ENCODE measurements at regions not wholly inside any gene's neighbourhood (a gene's known extent, or its start where the extent isn't known, plus 50 kb on each side); places are given as distances from the start of the nearest gene placed in this dataset.

DNA sequence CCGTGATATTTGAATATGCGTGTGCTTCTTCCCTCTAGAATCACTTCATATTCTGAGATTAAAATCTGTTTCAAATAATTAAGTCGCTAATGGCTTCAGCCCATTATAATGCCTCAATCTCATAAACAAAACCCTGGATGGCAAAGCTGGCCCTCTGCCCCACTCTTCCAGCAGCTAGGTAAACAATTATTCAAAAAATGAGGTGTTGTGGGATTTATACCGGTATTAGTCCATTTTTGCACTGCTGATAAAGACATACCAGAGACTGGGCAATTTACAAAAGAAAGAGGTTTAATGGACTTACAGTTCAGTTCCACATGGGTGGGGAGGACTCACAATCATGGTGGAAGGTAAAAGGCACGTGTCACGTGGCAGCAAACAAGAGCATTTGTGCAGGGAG is 510.4 kb upstream of the ADGRL2 start:
- Mint-ChIP-seq H3K4me3 (ENCODE audit: unreplicated experiment) (no peak overlapping the region), H3K4me1 (ENCODE audit: low read depth, unreplicated experiment) (no peaks in the 10 kb centered on the region), H3K36me3 (ENCODE audit: insufficient read depth, unreplicated experiment) (no peaks in the 10 kb centered on the region), H3K27ac (ENCODE audit: unreplicated experiment) (no peak overlapping the region), H3K27me3 (ENCODE audit: insufficient read depth, unreplicated experiment) (no peaks in the 10 kb centered on the region), H3K9me3 (ENCODE audit: unreplicated experiment) (no peaks in the 10 kb centered on the region)
- intact Hi-C loops (cut with micrococcal nuclease; ENCODE audit: unreplicated experiment): no loop called here
- H3K4me1 ChIP-seq: no peaks in the 10 kb centered on the region
- no peaks in the 10 kb centered on the region for H3K27me3 ChIP-seq (replicated peaks; ENCODE audit: control insufficient read depth, insufficient read depth, low read length)
- ChIA-PET CTCF (no interaction called here), POLR2A (no interaction called here)
- no peak for DNase-seq
- no TSS peak for BruUV-seq (replicated peaks)
- H3K36me3 ChIP-seq (ENCODE audit: control insufficient read depth, insufficient read depth, low read length): no peaks in the 10 kb centered on the region
- H3K9me3 ChIP-seq: no peaks in the 10 kb centered on the region
- H3K4me3 ChIP-seq (ENCODE audit: low read depth, low read length): no peak overlapping the region
- no peak for TF ChIP-seq CTCF (IDR thresholded peaks at IDR 0.05; ENCODE audit: insufficient read depth in 1 of 2, low read depth in 1 of 2, low read length in 1 of 2, severe bottlenecking in 1 of 2, unreplicated experiment in 1 of 2)

DNA sequence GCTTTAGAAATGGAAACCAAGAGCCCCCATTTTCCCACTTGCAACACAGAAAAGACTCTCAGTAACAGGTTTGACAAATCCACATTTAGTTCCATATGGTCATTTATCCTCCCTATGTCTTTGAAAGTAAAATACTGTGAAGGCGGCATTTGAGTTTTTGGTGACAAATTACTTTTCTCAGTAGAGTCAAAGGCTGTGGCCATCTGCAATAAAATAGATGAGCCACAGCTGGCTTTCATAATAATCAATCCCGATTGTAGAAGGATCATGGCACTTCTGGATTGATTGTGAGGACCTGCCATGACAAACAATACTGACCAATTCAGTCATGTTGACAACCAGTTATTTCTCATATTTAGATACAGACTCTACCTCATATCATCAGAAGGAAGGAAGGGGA is 512.0 kb upstream of the ADGRL2 start:
- Mint-ChIP-seq H3K27me3 (ENCODE audit: insufficient read depth, unreplicated experiment) (no peaks in the 10 kb centered on the region), H3K4me3 (ENCODE audit: unreplicated experiment) (no peak overlapping the region), H3K4me1 (ENCODE audit: low read depth, unreplicated experiment) (no peaks in the 10 kb centered on the region), H3K36me3 (ENCODE audit: insufficient read depth, unreplicated experiment) (no peaks in the 10 kb centered on the region), H3K27ac (ENCODE audit: unreplicated experiment) (no peak overlapping the region), H3K9me3 (ENCODE audit: unreplicated experiment) (no peaks in the 10 kb centered on the region)
- Histone ChIP-seq H3K36me3 (ENCODE audit: control insufficient read depth, insufficient read depth, low read length) (no peaks in the 10 kb centered on the region), H3K4me1 (no peaks in the 10 kb centered on the region), H3K27me3 (replicated peaks; ENCODE audit: control insufficient read depth, insufficient read depth, low read length) (no peaks in the 10 kb centered on the region), H3K9me3 (no peaks in the 10 kb centered on the region), H3K4me3 (ENCODE audit: low read depth, low read length) (no peak overlapping the region)
- DNase-seq: no peak
- BruUV-seq (replicated peaks): no TSS peak
- CTCF ChIA-PET: no interaction called here
- no peak for TF ChIP-seq CTCF (IDR thresholded peaks at IDR 0.05; ENCODE audit: insufficient read depth in 1 of 2, low read depth in 1 of 2, low read length in 1 of 2, severe bottlenecking in 1 of 2, unreplicated experiment in 1 of 2)
- POLR2A ChIA-PET: no interaction called here
- intact Hi-C loops (cut with micrococcal nuclease; ENCODE audit: unreplicated experiment): no loop called here

DNA sequence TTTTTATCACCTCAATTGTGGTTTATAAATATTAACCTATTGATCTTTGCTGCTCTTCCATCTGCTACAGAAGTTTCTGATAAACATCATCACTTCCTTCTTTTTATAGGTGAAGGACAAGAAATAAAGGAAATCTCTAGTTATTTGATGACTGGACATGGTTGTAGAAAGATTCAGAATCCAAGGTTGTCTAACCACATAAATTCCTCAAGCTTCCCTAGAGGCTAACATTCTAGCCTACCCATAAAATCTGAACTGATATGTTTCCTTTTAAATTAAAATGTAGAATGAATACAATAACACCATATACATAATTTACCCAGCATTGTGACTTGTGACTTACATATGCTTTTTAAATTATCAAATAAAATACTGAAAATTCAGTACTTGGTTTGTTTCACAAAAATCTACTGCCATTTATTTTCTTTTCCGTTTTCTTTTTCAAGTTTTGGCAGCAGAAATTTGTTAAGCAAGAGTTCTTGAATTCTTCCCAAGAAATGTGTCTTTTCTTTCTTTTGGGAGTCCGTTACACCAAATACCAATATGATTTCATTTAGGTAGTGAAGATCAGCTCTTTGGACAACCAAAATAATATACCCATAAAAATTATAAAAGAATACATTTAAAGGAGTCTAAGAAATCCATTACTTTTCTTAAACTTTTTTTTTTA is 513.2 kb upstream of the ADGRL2 start:
- H3K4me3 Mint-ChIP-seq (ENCODE audit: unreplicated experiment): no peak overlapping the region
- no peaks in the 10 kb centered on the region for H3K4me1 Mint-ChIP-seq (ENCODE audit: low read depth, unreplicated experiment)
- TF ChIP-seq CTCF (IDR thresholded peaks at IDR 0.05; ENCODE audit: insufficient read depth in 1 of 2, low read depth in 1 of 2, low read length in 1 of 2, severe bottlenecking in 1 of 2, unreplicated experiment in 1 of 2): no peak
- no peak for DNase-seq
- H3K27ac Mint-ChIP-seq (ENCODE audit: unreplicated experiment): no peak overlapping the region
- no peaks in the 10 kb centered on the region for H3K36me3 ChIP-seq (ENCODE audit: control insufficient read depth, insufficient read depth, low read length)
- no peak overlapping the region for H3K4me3 ChIP-seq (ENCODE audit: low read depth, low read length)
- no peaks in the 10 kb centered on the region for H3K9me3 Mint-ChIP-seq (ENCODE audit: unreplicated experiment)
- CTCF ChIA-PET: no interaction called here
- POLR2A ChIA-PET: no interaction called here
- H3K27me3 Mint-ChIP-seq (ENCODE audit: insufficient read depth, unreplicated experiment): no peaks in the 10 kb centered on the region
- no TSS peak for BruUV-seq (replicated peaks)
- intact Hi-C loops (cut with micrococcal nuclease; ENCODE audit: unreplicated experiment): no loop called here
- no peaks in the 10 kb centered on the region for H3K27me3 ChIP-seq (replicated peaks; ENCODE audit: control insufficient read depth, insufficient read depth, low read length)
- H3K36me3 Mint-ChIP-seq (ENCODE audit: insufficient read depth, unreplicated experiment): no peaks in the 10 kb centered on the region
- no peaks in the 10 kb centered on the region for H3K4me1 ChIP-seq
- H3K9me3 ChIP-seq: no peaks in the 10 kb centered on the region

Measured in Caco-2 (cell line).